Brain pericyte (primary cell): ENCODE measurements at regions not wholly inside any gene's neighbourhood (a gene's known extent, or its start where the extent isn't known, plus 50 kb on each side); places are given as distances from the start of the nearest gene placed in this dataset.

Experiments used
- DNase-seq: peaks from one replicate; pipeline ENCODE4 v3.0.0-alpha.2; 2012; ENCODE audit warnings: low read depth, low spot score

- no peak for DNase-seq
Measured at GRCh38 chr2:53448086-53448485, 319.5 kb upstream of the CHAC2 start.

- DNase-seq: no peak
Measured at GRCh38 chr2:53445383-53446070, 322.1 kb upstream of the CHAC2 start.

DNA sequence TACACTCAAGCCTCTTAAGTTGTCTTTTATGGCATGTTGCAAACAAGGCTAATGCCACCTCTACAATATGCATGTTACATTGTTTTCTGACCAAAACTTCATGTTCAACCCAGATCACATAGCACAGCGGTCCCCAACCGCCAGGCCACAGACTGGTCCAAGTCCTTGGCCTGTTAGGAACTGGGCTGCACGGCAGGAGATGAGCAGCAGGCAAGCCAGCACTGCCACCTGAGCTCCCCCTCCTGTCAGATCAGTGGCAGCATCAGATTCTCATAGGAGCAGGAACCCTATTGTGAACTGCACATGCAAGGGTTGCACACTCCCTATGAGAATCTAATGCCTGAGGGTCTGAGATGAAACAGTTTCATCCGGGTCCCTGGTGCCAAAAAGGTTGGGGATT, 324.8 kb upstream of the CHAC2 start:
- DNase-seq: no peak

GRCh38 chr2:53442093-53442492, 325.5 kb upstream of the CHAC2 start:
- DNase-seq: no peak

DNA sequence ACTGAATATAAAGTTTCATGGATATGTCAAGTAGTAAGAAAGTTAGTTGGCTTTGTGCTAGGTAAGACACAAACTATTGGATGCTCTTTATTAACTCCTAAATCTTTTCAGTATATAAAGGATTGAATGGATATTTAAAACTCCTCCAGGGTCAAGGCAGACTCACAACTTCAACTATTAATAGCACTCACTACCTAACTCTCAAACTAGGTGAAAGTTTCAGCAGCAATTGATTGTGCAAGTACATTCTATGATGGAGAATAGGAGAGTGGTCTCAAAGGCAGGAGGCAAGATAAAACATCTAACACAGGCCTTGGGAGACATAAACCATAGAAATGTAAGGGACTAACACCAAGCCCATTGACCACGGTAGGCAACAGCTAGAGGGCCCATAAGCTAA, 328.9 kb upstream of the CHAC2 start:
- no peak for DNase-seq

DNA sequence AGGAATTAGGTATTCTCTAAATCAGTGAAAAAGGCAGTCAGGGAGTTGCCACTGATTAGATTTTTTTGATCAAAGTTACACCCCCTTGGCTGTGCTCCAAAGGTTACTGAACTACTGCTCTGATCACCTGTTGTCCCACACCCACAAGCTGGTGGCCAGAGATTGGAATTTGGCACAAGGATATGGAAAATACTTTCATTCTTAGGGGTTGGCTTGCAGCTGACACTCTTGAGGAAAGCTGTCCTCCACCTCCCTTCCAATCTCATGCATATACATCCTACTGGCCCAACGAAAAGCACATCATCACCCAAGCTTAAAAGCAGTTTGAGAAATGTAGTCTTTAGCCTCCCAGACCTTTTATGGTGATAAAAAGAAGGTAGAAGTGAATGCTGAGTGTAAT, 329.5 kb upstream of the CHAC2 start:
- no peak for DNase-seq

DNA sequence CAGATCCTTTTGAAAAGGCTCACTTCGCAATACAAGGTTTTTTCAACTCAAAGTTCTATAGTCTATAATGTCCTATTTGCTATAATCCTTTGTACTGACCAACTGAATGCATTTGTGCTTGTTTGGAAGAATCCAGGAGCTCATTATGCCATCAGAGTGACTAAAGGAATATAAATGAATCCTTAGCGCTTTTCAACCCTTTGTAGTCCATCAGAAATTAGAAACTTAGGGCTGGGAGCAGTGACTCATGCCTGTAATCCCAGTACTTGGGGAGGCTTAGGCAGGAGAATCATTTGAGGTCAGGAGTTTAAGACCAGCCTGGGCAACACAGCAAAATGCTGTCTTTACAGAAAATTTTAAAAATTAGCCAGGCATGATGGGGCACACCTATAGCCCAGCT, 330.2 kb upstream of the CHAC2 start:
- no peak for DNase-seq

GRCh38 chr2:53436882-53437281, 330.7 kb upstream of the CHAC2 start:
- no peak for DNase-seq

DNA sequence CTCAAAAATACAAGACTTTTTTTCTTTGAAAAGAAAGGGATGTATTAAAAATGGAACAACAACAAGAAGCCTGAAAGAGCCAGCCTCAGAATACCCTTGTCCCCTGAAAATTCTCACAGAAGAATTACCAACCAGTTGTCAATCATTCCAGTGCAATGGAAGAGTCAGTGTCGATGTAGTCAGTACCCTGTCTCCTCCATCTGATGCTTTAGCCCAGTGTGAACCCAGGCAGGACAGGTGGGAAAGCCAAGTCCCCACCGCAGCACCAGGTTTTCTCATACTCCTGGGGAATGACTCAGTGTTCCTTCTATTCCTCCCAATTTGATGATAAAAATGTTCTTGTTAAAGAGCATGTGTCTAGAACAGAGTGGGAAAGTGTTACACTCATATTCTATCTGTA, 332.0 kb upstream of the CHAC2 start:
- DNase-seq: no peak

DNA sequence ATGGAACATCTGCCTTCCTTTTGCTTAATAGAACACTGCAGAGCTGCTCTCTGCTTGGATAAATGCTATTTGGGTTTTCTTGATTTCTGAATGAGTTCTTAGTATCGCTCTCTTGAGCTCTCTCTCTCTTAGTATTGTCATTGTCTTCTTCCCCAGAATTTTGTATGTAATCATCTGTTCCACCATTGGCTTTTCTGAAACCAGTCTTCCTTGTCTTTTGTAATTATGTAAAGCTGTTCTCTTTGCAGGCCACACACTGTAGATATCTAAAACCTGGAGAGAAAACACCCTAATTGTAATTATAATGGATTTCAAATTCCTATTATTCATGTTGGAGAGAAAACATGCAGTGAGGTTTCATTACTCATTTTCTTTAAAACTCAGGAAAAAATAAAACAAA, 333.1 kb upstream of the CHAC2 start:
- DNase-seq: no peak

- DNase-seq: no peak
Measured at GRCh38 chr2:53432936-53433335, 334.7 kb upstream of the CHAC2 start.

GRCh38 chr2:53429901-53430300, 337.7 kb upstream of the CHAC2 start:
- DNase-seq: no peak

DNA sequence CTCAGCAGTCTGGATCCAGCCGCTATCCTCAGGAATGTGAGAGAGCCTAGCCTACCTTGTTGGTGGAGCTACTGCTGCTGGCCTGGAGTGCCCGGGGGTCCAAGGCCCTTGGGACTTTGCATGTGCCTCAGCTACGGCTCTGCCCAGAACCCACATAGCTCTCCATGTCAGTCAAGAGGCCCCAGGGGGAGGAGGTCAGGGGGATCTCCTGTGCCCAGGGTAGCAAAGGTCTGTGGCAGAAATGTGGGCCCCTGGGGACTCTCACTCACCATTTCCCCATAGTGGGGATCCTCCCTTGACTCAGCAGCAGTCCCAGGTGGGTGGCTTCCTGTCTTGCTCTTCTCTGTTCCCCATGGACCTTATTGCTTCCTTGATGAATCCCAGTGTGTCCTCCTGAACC, 342.7 kb upstream of the CHAC2 start:
- no peak for DNase-seq

DNA sequence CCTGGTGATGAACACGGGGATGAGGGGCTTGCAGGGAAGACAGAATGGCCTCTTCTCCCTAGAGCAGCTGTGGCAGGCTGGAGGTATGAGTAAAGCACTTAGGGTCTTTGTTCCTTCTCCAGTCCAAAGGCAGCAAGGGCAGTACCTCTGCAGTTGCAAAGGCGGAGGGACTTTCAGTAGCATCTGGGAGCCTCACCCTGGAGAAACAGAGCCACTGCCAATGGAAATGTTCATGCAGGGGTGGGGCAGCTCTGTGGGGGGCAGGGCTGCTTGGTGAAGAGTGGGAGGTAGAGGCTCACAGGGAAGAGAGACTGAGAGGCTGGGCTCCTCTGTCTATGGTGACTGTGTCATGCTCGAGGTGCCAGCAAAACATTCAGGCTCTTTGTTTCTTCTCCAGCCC, 344.1 kb upstream of the CHAC2 start:
- no peak for DNase-seq

GRCh38 chr2:53422979-53423378, 344.6 kb upstream of the CHAC2 start:
- DNase-seq: no peak

- DNase-seq: no peak
Measured at GRCh38 chr2:53417385-53417784, 350.2 kb upstream of the CHAC2 start.

GRCh38 chr2:53407363-53408080, 360.1 kb upstream of the CHAC2 start:
- no peak for DNase-seq

GRCh38 chr2:53403792-53404413, 363.7 kb upstream of the CHAC2 start:
- no peak for DNase-seq

DNA sequence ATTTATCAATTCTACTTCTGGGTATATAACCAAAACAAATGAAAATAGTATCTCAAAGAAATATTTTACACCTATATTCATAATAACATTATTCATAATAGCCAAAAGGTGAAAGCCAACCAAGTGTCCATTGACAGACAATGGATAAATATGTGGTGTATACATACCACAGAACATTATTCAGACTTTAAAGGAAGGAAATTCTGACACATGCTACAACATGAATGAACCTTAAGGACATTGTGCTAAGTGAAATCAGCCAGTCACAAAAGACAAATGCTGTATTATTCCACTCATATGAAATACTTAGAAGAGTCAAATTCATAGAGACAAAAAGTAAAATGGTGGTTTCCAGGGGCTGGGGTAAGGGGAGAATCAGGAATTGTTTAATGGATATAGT, 370.5 kb upstream of the CHAC2 start:
- DNase-seq: no peak

DNA sequence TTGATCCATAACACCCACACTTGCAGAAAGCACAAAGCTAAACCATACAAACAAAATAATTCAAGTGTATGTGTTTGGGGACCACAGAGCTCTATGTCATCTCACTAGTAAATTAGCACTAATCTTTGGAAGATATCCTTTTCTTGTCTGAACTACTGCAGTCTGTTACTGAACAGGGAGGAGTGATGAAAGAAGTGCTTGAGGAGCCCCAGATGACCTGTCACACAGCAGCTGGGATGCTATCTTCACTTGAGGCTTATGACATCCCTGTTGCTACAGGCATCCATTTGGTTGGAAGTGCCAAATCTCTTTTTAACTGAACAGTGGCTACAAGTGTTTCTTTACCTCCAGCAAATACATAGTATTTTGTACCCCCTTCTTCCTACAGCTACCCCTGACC, 386.3 kb upstream of the CHAC2 start:
- no peak for DNase-seq

DNA sequence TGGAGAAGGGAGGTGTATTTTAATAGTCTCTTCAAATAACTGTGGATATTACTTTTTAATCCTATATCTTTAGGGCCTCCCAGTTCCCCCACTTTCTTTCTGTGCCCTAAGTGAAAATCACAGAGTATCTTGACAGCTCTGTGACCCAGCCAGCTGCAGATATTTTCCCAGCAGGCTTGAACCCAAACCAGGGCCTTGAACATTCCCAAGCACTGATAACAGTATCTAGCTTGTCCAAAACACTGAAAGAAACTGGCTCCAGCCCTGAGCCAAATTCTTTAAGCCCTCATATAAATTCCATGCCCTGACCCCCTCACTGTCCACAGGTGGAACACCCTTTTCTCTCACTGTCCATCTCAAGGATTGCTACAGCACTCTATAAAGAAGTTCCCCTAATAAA, 388.1 kb upstream of the CHAC2 start:
- no peak for DNase-seq

DNA sequence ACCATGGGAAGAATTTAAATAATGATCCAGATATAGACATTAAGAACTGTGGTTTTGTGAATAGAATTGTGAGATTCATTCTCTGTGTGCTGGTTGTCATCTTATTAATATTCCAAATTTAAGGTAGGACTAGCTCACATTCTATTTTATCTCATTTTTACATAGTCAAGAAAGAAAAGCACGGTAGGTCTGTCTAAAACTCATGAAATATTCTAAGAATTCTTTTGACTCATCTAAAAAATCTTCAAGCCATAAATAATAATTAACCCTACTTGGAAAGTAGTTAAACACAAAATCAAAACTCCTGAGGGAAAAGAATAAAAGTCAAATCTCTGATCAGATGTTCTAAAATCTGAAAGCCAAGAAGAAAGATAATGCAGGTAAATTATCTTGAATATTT, 388.8 kb upstream of the CHAC2 start:
- no peak for DNase-seq

- DNase-seq: no peak
Measured at GRCh38 chr2:53373126-53373525, 394.5 kb upstream of the CHAC2 start.
